GM23338 (cell line): ENCODE measurements at regions not wholly inside any gene's neighbourhood (a gene's known extent, or its start where the extent isn't known, plus 50 kb on each side); places are given as distances from the start of the nearest gene placed in this dataset.

Experiments
- ATAC-seq: fragments of 200-7000 bp; cut with Tn5 transposase; 3 replicates; pipeline ENCODE4 v1.9.1; 2020
- DNase-seq: peaks from one replicate; pipeline ENCODE4 v3.0.0-alpha.2; 2015; ENCODE audit warnings: low spot score
- H2AFZ ChIP-seq: fragments of 200-600 bp; sonication (generic); 2 replicates; pipeline ENCODE4 v1.8.0; 2016; ENCODE audit warnings: antibody characterized with exemption, mild to moderate bottlenecking, moderate library complexity
- H3F3A ChIP-seq: fragments of 200-600 bp; sonication (generic); replicated peaks from 2 replicates; pipeline ENCODE4 v1.8.0; 2017; ENCODE audit warnings: antibody characterized with exemption, mixed run types, low read depth
- H3K27ac ChIP-seq: fragments of 200-600 bp; sonication (generic); 2 replicates; pipeline ENCODE4 v1.6.1; 2016; ENCODE audit warnings: low read depth
- H3K27me3 ChIP-seq: fragments of 200-600 bp; sonication (generic); 2 replicates; pipeline ENCODE4 v1.8.0; 2016; ENCODE audit warnings: mild to moderate bottlenecking, mixed run types, moderate library complexity; ENCODE audit not compliant: insufficient read depth
- H3K36me3 ChIP-seq: fragments of 200-600 bp; sonication (generic); 2 replicates; pipeline ENCODE4 v1.8.0; 2016; ENCODE audit warnings: mild to moderate bottlenecking; ENCODE audit not compliant: insufficient read depth
- H3K4me1 ChIP-seq: fragments of 200-600 bp; sonication (generic); 2 replicates; pipeline ENCODE4 v1.8.0; 2016; ENCODE audit warnings: mild to moderate bottlenecking, moderate library complexity; ENCODE audit not compliant: insufficient read depth
- H3K4me2 ChIP-seq: fragments of 200-600 bp; sonication (generic); 2 replicates; pipeline ENCODE4 v1.7.1; 2017; ENCODE audit warnings: mixed run types
- H3K4me3 ChIP-seq: fragments of 200-600 bp; sonication (generic); 2 replicates; pipeline ENCODE4 v1.6.1; 2016; ENCODE audit warnings: mixed run types
- H3K79me2 ChIP-seq: fragments of 200-600 bp; sonication (generic); replicated peaks from 2 replicates; pipeline ENCODE4 v1.8.0; 2017; ENCODE audit warnings: mild to moderate bottlenecking; ENCODE audit not compliant: insufficient read depth
- H3K9me2 ChIP-seq: fragments of 200-600 bp; sonication (generic); 2 replicates; pipeline ENCODE4 v1.8.0; 2017; ENCODE audit not compliant: insufficient read depth
- H4K20me1 ChIP-seq: fragments of 200-600 bp; sonication (generic); replicated peaks from 2 replicates; pipeline ENCODE4 v1.8.0; 2017; ENCODE audit warnings: mild to moderate bottlenecking; ENCODE audit not compliant: insufficient read depth
- H3K27ac Mint-ChIP-seq: 2 replicates; pipeline ENCODE4 v1.8.0; 2020; ENCODE audit warnings: inconsistent platforms, mild to moderate bottlenecking, moderate library complexity, mixed read lengths
- H3K27me3 Mint-ChIP-seq: 3 replicates; pipeline ENCODE4 v1.8.0; 2022; ENCODE audit warnings: low read depth, mild to moderate bottlenecking, moderate library complexity, mixed read lengths, inconsistent platforms; ENCODE audit not compliant: insufficient read depth, poor library complexity
- H3K36me3 Mint-ChIP-seq: 3 replicates; pipeline ENCODE4 v1.8.0; 2021; ENCODE audit warnings: low read depth, mild to moderate bottlenecking, inconsistent platforms, moderate library complexity, mixed read lengths
- H3K4me1 Mint-ChIP-seq: 3 replicates; pipeline ENCODE4 v1.8.0; 2020; ENCODE audit warnings: mild to moderate bottlenecking, inconsistent platforms, mixed read lengths
- H3K4me3 Mint-ChIP-seq: 3 replicates; pipeline ENCODE4 v1.8.0; 2021; ENCODE audit warnings: moderate library complexity, mild to moderate bottlenecking, inconsistent platforms, mixed read lengths
- H3K9me3 Mint-ChIP-seq: 3 replicates; pipeline ENCODE4 v1.8.0; 2020; ENCODE audit warnings: moderate library complexity, mild to moderate bottlenecking, inconsistent platforms, mixed read lengths
- NANOG ChIP-seq: IDR thresholded peaks from 2 replicates; pipeline ENCODE4 v1.6.1; 2016; ENCODE audit warnings: antibody characterized with exemption, borderline replicate concordance
- STAT1 ChIP-seq: IDR thresholded peaks from one replicate; pipeline ENCODE4 v1.6.1; 2016; ENCODE audit warnings: antibody characterized with exemption; ENCODE audit not compliant: unreplicated experiment
- ZNF114 ChIP-seq: fragments of 250-450 bp; sonication (Bioruptor Pico); IDR thresholded peaks from 2 replicates; pipeline ENCODE4 v1.5.0; 2020; ENCODE audit warnings: mild to moderate bottlenecking, moderate library complexity
- ZNF331 ChIP-seq: fragments of 250-450 bp; sonication (Bioruptor Pico); IDR thresholded peaks from 2 replicates; pipeline ENCODE4 v1.5.0; 2020; ENCODE audit warnings: low read depth, mild to moderate bottlenecking, moderate library complexity
- TF ChIP-seq, protein P1 (sequence below): fragments of 250-450 bp; sonication (Bioruptor Pico); IDR thresholded peaks from 2 replicates; pipeline ENCODE4 v1.5.0; 2020; ENCODE audit warnings: mild to moderate bottlenecking, moderate library complexity
- TF ChIP-seq, protein P2 (sequence below): IDR thresholded peaks from 2 replicates; pipeline ENCODE4 v1.6.1; 2016; ENCODE audit warnings: antibody characterized with exemption
- TF ChIP-seq, protein P3 (sequence below): IDR thresholded peaks from one replicate; pipeline ENCODE4 v1.6.1; 2018; ENCODE audit warnings: antibody characterized with exemption; ENCODE audit not compliant: unreplicated experiment
- TF ChIP-seq, protein P4 (sequence below), 2 experiments: fragments of 200-600 bp in 1 of 2; sonication (generic) in 1 of 2; conservative IDR thresholded peaks; 2 replicates each; pipeline versions ENCODE4 v1.5.1 to v1.6.1; 2016 to 2017; ENCODE audit warnings: antibody characterized with exemption in 2 of 2, low read depth in 2 of 2, mild to moderate bottlenecking in 2 of 2, moderate library complexity in 1 of 2

DNA sequence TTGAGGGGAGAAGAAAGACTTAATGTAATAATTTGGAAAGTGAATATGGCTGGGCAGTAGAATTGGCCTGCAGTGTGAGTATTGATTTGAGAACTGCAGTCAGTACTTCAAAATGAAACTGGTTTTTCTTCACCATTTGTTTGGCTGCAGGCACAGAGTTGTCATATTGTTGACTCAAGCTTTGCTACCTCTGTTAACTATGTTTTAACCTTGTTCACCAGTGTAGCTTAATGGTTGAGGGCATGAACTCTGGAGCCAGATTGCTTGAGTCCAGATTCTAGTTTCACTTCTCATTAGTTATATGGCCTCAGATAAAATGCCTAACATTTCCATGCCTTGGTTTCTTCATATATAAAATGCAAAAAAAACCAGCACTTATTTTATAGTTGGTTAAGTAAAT, 64.1 kb downstream of the CFAP44 start:
- Mint-ChIP-seq H3K4me3 (no peak overlapping the region), H3K9me3 (no peaks in the 10 kb centered on the region), H3K4me1 (no peaks in the 10 kb centered on the region), H3K27me3 (no peaks in the 10 kb centered on the region), H3K27ac (no peak overlapping the region), H3K36me3 (no peaks in the 10 kb centered on the region)
- Histone ChIP-seq H3K27ac (no peak overlapping the region), H4K20me1 (no peaks in the 10 kb centered on the region; the same call in 1 of the 2 replicates), H3K27me3 (no peaks in the 10 kb centered on the region), H3K9me2 (no peaks in the 10 kb centered on the region), H3K4me3 (no peak overlapping the region), H3K79me2 (no peaks in the 10 kb centered on the region), H3K36me3 (no peaks in the 10 kb centered on the region), H3K4me1 (no peaks in the 10 kb centered on the region), H2AFZ (no peak overlapping the region), H3K4me2 (no peak overlapping the region), H3F3A (no peaks in the 10 kb centered on the region)
- TF ChIP-seq, protein P1, sequence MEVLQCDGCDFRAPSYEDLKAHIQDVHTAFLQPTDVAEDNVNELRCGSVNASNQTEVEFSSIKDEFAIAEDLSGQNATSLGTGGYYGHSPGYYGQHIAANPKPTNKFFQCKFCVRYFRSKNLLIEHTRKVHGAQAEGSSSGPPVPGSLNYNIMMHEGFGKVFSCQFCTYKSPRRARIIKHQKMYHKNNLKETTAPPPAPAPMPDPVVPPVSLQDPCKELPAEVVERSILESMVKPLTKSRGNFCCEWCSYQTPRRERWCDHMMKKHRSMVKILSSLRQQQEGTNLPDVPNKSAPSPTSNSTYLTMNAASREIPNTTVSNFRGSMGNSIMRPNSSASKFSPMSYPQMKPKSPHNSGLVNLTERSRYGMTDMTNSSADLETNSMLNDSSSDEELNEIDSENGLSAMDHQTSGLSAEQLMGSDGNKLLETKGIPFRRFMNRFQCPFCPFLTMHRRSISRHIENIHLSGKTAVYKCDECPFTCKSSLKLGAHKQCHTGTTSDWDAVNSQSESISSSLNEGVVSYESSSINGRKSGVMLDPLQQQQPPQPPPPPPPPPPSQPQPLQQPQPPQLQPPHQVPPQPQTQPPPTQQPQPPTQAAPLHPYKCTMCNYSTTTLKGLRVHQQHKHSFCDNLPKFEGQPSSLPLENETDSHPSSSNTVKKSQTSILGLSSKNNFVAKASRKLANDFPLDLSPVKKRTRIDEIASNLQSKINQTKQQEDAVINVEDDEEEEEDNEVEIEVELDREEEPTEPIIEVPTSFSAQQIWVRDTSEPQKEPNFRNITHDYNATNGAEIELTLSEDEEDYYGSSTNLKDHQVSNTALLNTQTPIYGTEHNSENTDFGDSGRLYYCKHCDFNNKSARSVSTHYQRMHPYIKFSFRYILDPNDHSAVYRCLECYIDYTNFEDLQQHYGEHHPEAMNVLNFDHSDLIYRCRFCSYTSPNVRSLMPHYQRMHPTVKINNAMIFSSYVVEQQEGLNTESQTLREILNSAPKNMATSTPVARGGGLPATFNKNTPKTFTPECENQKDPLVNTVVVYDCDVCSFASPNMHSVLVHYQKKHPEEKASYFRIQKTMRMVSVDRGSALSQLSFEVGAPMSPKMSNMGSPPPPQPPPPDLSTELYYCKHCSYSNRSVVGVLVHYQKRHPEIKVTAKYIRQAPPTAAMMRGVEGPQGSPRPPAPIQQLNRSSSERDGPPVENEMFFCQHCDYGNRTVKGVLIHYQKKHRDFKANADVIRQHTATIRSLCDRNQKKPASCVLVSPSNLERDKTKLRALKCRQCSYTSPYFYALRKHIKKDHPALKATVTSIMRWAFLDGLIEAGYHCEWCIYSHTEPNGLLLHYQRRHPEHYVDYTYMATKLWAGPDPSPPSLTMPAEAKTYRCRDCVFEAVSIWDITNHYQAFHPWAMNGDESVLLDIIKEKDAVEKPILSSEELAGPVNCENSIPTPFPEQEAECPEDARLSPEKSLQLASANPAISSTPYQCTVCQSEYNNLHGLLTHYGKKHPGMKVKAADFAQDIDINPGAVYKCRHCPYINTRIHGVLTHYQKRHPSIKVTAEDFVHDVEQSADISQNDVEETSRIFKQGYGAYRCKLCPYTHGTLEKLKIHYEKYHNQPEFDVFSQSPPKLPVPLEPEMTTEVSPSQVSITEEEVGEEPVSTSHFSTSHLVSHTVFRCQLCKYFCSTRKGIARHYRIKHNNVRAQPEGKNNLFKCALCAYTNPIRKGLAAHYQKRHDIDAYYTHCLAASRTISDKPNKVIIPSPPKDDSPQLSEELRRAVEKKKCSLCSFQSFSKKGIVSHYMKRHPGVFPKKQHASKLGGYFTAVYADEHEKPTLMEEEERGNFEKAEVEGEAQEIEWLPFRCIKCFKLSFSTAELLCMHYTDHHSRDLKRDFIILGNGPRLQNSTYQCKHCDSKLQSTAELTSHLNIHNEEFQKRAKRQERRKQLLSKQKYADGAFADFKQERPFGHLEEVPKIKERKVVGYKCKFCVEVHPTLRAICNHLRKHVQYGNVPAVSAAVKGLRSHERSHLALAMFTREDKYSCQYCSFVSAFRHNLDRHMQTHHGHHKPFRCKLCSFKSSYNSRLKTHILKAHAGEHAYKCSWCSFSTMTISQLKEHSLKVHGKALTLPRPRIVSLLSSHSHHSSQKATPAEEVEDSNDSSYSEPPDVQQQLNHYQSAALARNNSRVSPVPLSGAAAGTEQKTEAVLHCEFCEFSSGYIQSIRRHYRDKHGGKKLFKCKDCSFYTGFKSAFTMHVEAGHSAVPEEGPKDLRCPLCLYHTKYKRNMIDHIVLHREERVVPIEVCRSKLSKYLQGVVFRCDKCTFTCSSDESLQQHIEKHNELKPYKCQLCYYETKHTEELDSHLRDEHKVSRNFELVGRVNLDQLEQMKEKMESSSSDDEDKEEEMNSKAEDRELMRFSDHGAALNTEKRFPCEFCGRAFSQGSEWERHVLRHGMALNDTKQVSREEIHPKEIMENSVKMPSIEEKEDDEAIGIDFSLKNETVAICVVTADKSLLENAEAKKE (CRISPR knock-in tag): no peak
- TF ChIP-seq, protein P2, sequence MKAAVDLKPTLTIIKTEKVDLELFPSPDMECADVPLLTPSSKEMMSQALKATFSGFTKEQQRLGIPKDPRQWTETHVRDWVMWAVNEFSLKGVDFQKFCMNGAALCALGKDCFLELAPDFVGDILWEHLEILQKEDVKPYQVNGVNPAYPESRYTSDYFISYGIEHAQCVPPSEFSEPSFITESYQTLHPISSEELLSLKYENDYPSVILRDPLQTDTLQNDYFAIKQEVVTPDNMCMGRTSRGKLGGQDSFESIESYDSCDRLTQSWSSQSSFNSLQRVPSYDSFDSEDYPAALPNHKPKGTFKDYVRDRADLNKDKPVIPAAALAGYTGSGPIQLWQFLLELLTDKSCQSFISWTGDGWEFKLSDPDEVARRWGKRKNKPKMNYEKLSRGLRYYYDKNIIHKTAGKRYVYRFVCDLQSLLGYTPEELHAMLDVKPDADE: no peak
- no peak for TF ChIP-seq ZNF331
- DNase-seq (no peak), ATAC-seq (no peak)

DNA sequence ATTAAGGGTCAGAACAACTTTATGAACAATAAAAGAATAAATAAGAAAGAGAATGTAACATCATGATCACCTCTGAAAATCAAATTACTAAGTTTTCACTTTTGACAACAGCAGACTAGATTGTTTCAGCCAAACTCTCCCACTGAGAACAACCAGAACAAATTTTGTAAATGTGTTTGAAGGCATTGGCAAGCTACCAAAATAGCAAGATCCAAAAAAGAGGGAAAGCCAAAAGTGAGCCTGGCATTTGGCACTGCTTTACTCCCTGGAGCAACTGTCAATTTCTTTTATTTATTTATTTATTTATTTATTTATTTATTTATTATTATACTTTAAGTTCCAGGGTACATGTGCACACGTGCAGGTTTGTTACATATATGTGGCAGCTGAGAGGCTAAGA, 67.2 kb downstream of the CFAP44 start:
- H3F3A ChIP-seq: no peaks in the 10 kb centered on the region
- H3K27me3 ChIP-seq: no peaks in the 10 kb centered on the region
- Mint-ChIP-seq H3K36me3 (no peaks in the 10 kb centered on the region), H3K9me3 (no peaks in the 10 kb centered on the region; the same call in 2 of the 3 replicates), H3K4me1 (no peaks in the 10 kb centered on the region), H3K4me3 (no peak overlapping the region), H3K27ac (no peak overlapping the region), H3K27me3 (no peaks in the 10 kb centered on the region)
- no peak overlapping the region for H3K4me3 ChIP-seq
- no peaks in the 10 kb centered on the region for H3K9me2 ChIP-seq
- H3K4me1 ChIP-seq: no peaks in the 10 kb centered on the region
- no peaks in the 10 kb centered on the region; the same call in 1 of the 2 replicates for H4K20me1 ChIP-seq
- no peak for ATAC-seq
- no peaks in the 10 kb centered on the region for H3K79me2 ChIP-seq
- H3K4me2 ChIP-seq: no peak overlapping the region
- no peak overlapping the region for H2AFZ ChIP-seq
- no peak for DNase-seq
- H3K27ac ChIP-seq: no peak overlapping the region
- no peaks in the 10 kb centered on the region for H3K36me3 ChIP-seq
- TF ChIP-seq, protein P3, sequence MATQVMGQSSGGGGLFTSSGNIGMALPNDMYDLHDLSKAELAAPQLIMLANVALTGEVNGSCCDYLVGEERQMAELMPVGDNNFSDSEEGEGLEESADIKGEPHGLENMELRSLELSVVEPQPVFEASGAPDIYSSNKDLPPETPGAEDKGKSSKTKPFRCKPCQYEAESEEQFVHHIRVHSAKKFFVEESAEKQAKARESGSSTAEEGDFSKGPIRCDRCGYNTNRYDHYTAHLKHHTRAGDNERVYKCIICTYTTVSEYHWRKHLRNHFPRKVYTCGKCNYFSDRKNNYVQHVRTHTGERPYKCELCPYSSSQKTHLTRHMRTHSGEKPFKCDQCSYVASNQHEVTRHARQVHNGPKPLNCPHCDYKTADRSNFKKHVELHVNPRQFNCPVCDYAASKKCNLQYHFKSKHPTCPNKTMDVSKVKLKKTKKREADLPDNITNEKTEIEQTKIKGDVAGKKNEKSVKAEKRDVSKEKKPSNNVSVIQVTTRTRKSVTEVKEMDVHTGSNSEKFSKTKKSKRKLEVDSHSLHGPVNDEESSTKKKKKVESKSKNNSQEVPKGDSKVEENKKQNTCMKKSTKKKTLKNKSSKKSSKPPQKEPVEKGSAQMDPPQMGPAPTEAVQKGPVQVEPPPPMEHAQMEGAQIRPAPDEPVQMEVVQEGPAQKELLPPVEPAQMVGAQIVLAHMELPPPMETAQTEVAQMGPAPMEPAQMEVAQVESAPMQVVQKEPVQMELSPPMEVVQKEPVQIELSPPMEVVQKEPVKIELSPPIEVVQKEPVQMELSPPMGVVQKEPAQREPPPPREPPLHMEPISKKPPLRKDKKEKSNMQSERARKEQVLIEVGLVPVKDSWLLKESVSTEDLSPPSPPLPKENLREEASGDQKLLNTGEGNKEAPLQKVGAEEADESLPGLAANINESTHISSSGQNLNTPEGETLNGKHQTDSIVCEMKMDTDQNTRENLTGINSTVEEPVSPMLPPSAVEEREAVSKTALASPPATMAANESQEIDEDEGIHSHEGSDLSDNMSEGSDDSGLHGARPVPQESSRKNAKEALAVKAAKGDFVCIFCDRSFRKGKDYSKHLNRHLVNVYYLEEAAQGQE: no peak
- TF ChIP-seq NANOG (no peak), STAT1 (no peak), ZNF114 (CRISPR knock-in tag) (no peak)
- TF ChIP-seq, protein P2: no peak
- TF ChIP-seq, protein P4, sequence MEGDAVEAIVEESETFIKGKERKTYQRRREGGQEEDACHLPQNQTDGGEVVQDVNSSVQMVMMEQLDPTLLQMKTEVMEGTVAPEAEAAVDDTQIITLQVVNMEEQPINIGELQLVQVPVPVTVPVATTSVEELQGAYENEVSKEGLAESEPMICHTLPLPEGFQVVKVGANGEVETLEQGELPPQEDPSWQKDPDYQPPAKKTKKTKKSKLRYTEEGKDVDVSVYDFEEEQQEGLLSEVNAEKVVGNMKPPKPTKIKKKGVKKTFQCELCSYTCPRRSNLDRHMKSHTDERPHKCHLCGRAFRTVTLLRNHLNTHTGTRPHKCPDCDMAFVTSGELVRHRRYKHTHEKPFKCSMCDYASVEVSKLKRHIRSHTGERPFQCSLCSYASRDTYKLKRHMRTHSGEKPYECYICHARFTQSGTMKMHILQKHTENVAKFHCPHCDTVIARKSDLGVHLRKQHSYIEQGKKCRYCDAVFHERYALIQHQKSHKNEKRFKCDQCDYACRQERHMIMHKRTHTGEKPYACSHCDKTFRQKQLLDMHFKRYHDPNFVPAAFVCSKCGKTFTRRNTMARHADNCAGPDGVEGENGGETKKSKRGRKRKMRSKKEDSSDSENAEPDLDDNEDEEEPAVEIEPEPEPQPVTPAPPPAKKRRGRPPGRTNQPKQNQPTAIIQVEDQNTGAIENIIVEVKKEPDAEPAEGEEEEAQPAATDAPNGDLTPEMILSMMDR (conservative IDR thresholded peaks at IDR 0.05; ENCODE audit: low read depth in 2 of 2): no peak
